ENCODE measurements at regions not wholly inside any gene's neighbourhood (a gene's known extent, or its start where the extent isn't known, plus 50 kb on each side); places are given as distances from the start of the nearest gene placed in this dataset.

DNA sequence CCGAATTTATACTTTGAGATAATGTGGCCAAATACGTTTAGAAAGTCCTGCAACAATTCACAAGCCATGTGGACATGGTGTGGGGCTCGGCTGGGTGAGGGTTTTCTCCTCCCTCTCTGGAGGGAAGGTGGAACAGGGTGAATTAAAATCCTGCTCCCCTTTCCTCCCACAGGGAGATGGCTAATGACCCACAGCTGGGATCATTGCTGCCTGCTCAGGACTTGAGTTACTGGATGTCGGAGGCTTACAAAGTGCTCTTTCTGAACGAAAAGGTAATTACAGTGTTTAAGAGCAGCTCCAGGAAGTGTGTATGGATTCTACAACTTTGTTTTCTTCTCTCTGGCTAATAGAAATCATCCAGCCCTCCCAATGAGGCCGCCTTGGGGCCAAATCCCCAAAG, 97.9 kb upstream of the ALKAL2 start:
- ATAC-seq (replicated peaks) (no peak), DNase-seq (no peak)
- peaks cover 0 to 4% of the 10 kb centered on the region in 2 donors for H3K9me3 Mint-ChIP-seq
- no peak overlapping the region for H3K27ac Mint-ChIP-seq
- no peaks in the 10 kb centered on the region for H3K27me3 Mint-ChIP-seq
- H3K36me3 Mint-ChIP-seq = no peaks in the 10 kb centered on the region
- peaks cover 0 to 6% of the 10 kb centered on the region in 2 donors for H3K4me1 Mint-ChIP-seq
- H3K4me3 Mint-ChIP-seq = no peak overlapping the region

DNA sequence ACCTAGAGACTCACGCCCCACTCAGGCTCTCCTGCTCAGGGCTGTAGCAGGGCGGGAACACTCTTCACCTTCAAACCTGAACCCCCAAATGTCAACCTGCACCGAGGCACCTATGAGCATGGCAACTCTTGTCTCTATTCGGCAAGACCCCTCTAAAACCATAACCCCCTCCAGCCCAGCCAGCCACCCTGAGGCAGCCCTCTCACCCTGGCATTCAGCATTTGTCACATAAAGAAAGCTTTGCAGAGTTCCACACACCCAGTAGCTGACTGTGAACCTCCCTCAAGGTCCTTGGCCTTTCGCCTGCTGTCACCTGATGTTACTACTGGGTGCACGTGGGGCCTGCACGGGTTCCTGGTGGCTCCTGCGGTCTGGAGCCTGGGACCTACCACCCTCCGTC, 97.2 kb upstream of the ALKAL2 start:
- H3K27me3 Mint-ChIP-seq = no peaks in the 10 kb centered on the region
- H3K4me3 Mint-ChIP-seq = no peak overlapping the region
- ATAC-seq (replicated peaks) = no peak
- peaks cover 0 to 4% of the 10 kb centered on the region in 2 donors for H3K9me3 Mint-ChIP-seq
- no peak overlapping the region for H3K27ac Mint-ChIP-seq
- no peaks in the 10 kb centered on the region for H3K36me3 Mint-ChIP-seq
- no peak for DNase-seq
- H3K4me1 Mint-ChIP-seq = peaks cover 0 to 6% of the 10 kb centered on the region in 2 donors

- Mint-ChIP-seq H3K36me3 (no peaks in the 10 kb centered on the region), H3K4me3 (no peak overlapping the region), H3K4me1 (peaks cover 0 to 6% of the 10 kb centered on the region in 2 donors), H3K9me3 (peaks cover 2 to 5% of the 10 kb centered on the region in 2 donors), H3K27ac (no peak overlapping the region), H3K27me3 (peaks cover 0 to 6% of the 10 kb centered on the region in 2 donors)
- peak; percentile 6 for DNase-seq
- peak; percentile 54 to 80 for ATAC-seq (replicated peaks)
These were observed 96.0 kb upstream of the ALKAL2 start for GRCh38 chr2:383888-384287.

DNA sequence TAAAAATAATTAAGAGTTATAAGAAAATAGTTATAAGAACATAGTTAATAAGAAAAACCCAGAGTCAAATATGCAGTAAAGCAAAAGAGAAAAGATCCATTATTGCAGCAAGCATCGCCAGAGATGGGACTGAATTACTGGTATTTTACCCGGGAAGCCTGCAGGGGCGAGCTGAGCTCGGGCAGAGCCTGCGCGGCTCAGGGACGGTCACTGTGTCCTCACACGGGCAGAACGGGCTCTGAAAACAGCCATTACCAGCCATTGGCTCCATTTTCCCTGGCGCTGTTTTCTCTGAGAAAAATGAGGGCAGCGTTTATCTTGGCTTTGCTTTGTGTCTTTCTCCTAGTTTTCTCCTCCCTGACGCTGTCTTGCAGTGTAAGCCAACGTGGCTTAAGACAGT, 95.3 kb upstream of the ALKAL2 start:
- Mint-ChIP-seq H3K4me3 (no peak overlapping the region), H3K27ac (no peak overlapping the region), H3K9me3 (peaks cover 4 to 7% of the 10 kb centered on the region in 2 donors), H3K27me3 (peaks cover 5 to 7% of the 10 kb centered on the region in 2 donors), H3K36me3 (no peaks in the 10 kb centered on the region), H3K4me1 (peaks cover 0 to 6% of the 10 kb centered on the region in 2 donors)
- DNase-seq (no peak), ATAC-seq (replicated peaks) (no peak)

DNA sequence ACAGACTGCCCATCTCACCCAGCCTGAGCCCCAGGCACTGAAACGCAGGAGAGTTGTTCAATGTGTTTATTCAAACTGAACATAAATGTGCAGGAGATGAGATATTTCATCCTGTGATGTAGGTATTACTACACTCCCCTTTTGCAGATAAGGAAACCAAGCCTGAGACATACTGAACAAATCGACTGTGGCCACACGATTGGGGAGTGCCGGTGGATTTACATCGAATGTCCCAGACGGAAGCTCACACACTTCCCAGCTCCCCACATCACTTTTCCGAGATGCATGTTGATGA, 94.8 kb upstream of the ALKAL2 start:
- peaks cover 0 to 6% of the 10 kb centered on the region in 2 donors for H3K4me1 Mint-ChIP-seq
- H3K27me3 Mint-ChIP-seq = peaks cover 10 to 12% of the 10 kb centered on the region in 2 donors
- H3K36me3 Mint-ChIP-seq = no peaks in the 10 kb centered on the region
- ATAC-seq (replicated peaks) = no peak
- DNase-seq = no peak
- H3K9me3 Mint-ChIP-seq = peaks cover 9 to 12% of the 10 kb centered on the region in 2 donors
- H3K4me3 Mint-ChIP-seq = no peak overlapping the region
- H3K27ac Mint-ChIP-seq = no peak overlapping the region

DNA sequence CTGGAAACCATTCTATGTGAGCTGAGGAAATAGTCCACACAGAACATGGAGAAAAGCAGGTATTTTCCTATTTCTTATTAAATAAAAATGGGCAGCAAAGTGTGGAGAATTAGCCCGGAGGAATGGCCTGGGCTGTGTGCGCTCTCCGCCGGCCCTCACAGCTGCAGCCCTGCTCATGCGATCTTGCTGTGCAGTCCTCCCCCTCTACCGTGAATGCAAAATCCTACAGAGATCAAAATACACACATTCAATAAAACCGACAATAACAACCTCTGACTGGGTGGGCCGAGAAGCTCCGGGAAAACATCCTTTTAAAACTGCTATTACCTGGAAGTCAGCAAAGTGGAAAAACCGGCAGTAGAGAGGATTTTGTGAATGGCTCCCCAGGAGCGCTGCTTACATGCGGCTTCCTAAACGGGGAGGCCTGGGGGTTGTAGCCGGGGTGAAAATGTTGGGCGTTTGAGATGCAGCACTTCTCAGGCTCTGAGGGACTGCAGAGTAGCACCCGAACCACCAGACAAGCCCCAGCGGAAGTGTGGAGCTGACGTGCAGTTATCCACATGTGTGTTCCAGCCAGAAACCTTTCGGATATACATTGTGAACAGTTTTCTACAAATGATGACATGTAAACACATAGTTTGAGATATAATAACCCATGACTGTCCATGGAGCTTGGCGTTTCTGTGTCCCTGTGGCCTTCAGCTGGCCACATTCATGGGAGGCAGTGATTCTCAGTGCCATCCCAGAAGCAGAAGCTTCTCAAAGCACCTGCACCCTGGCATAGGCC, 94.2 kb upstream of the ALKAL2 start:
- H3K4me1 Mint-ChIP-seq = peaks cover 0 to 6% of the 10 kb centered on the region in 2 donors
- H3K4me3 Mint-ChIP-seq = no peak overlapping the region
- no peak for DNase-seq
- H3K9me3 Mint-ChIP-seq = peaks cover 15 to 17% of the 10 kb centered on the region in 2 donors
- H3K36me3 Mint-ChIP-seq = no peaks in the 10 kb centered on the region
- no peak for ATAC-seq (replicated peaks)
- H3K27me3 Mint-ChIP-seq = peaks cover 11 to 17% of the 10 kb centered on the region in 2 donors
- no peak overlapping the region for H3K27ac Mint-ChIP-seq

DNA sequence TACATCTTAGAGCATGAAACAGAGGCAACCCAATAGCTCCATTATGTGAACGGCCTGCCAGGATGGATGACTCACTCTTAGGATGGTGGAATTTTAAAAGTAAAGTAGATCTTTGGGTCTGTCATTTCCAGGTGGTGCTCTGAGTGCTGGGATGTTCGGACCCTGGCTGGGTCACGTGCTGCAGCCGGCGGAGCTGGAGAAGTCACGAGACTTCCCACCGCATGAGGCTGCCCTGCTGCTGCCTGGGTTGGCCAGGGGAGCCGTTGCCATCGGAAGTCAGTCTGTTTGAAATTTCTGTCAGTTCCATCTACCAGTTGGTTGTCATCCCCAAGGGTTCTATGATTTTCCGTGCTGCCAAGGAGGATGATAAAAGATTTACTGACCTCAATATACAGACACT, 93.3 kb upstream of the ALKAL2 start:
- peaks cover 11 to 17% of the 10 kb centered on the region in 2 donors for H3K27me3 Mint-ChIP-seq
- DNase-seq (no peak), ATAC-seq (replicated peaks) (no peak)
- no peak overlapping the region for H3K4me3 Mint-ChIP-seq
- H3K9me3 Mint-ChIP-seq = peaks cover 15 to 17% of the 10 kb centered on the region in 2 donors
- no peak overlapping the region for H3K27ac Mint-ChIP-seq
- H3K4me1 Mint-ChIP-seq = peaks cover 0 to 6% of the 10 kb centered on the region in 2 donors
- H3K36me3 Mint-ChIP-seq = no peaks in the 10 kb centered on the region

- Mint-ChIP-seq H3K27me3 (peaks cover 11 to 17% of the 10 kb centered on the region in 2 donors), H3K27ac (no peak overlapping the region)
- DNase-seq = no peak
These were observed 92.9 kb upstream of the ALKAL2 start for GRCh38 chr2:380772-381171.

GRCh38 chr2:380221-380620, 92.3 kb upstream of the ALKAL2 start:
- H3K27ac Mint-ChIP-seq = no peak overlapping the region
- H3K4me1 Mint-ChIP-seq = peaks cover 0 to 6% of the 10 kb centered on the region in 2 donors
- no peaks in the 10 kb centered on the region for H3K36me3 Mint-ChIP-seq
- peaks cover 11 to 17% of the 10 kb centered on the region in 2 donors for H3K27me3 Mint-ChIP-seq
- DNase-seq (no peak), ATAC-seq (replicated peaks) (no peak)
- no peak overlapping the region for H3K4me3 Mint-ChIP-seq
- H3K9me3 Mint-ChIP-seq = peaks cover 15 to 17% of the 10 kb centered on the region in 2 donors

More at GRCh38 chr2:380772-381171, 92.9 kb upstream of the ALKAL2 start:
- Mint-ChIP-seq H3K4me1 (peaks cover 0 to 6% of the 10 kb centered on the region in 2 donors), H3K9me3 (peaks cover 15 to 17% of the 10 kb centered on the region in 2 donors), H3K36me3 (no peaks in the 10 kb centered on the region), H3K4me3 (no peak overlapping the region)
- ATAC-seq (replicated peaks) = no peak

DNA sequence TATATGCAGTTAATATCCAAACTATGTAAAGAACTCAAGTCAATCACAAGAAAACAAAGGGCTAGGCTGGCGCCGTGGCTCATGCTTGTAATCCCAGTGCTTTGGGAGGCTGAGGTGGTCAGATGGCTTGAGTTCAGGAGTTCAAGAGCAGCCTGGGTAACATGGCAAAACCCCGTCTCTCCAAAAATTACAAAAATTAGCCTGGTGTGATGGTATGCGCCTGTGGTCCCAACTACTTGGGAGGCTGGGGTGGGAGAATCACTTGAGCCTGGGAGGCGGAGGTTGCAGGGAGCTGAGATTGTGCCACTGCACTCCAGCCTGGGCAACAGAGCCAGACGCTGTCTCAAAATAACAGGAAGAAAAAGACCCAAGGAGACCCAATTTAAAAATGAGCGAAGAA, 91.9 kb upstream of the ALKAL2 start:
- H3K4me3 Mint-ChIP-seq = no peak overlapping the region
- H3K27me3 Mint-ChIP-seq = peaks cover 12 to 17% of the 10 kb centered on the region in 2 donors
- DNase-seq (no peak), ATAC-seq (replicated peaks) (no peak)
- peaks cover 15 to 17% of the 10 kb centered on the region in 2 donors for H3K9me3 Mint-ChIP-seq
- no peaks in the 10 kb centered on the region for H3K36me3 Mint-ChIP-seq
- H3K4me1 Mint-ChIP-seq = peaks cover 0 to 6% of the 10 kb centered on the region in 2 donors
- no peak overlapping the region for H3K27ac Mint-ChIP-seq

DNA sequence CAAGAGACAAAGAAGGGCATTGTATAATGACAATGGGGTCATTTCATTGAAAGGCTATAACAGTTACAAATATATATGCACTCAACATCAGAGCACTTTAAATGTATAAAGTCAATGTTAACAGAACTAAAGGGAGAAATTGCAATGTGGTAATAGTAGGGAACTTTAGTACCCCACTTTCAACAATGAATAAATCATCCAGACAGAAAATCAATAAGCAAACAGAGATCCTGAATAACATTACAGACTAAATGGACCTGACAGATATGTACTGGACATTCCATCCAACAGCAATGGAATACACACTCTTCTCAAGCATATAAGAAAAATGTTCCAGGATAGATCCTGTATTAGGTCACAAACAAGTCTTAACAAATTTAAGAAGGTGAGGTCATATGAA, 90.5 kb upstream of the ALKAL2 start:
- Mint-ChIP-seq H3K9me3 (peaks cover 15 to 17% of the 10 kb centered on the region in 2 donors), H3K4me3 (no peak overlapping the region), H3K36me3 (no peaks in the 10 kb centered on the region), H3K27ac (no peak overlapping the region), H3K27me3 (peaks cover 15 to 17% of the 10 kb centered on the region in 2 donors), H3K4me1 (no peaks in the 10 kb centered on the region)
- no peak for ATAC-seq (replicated peaks)
- no peak for DNase-seq

DNA sequence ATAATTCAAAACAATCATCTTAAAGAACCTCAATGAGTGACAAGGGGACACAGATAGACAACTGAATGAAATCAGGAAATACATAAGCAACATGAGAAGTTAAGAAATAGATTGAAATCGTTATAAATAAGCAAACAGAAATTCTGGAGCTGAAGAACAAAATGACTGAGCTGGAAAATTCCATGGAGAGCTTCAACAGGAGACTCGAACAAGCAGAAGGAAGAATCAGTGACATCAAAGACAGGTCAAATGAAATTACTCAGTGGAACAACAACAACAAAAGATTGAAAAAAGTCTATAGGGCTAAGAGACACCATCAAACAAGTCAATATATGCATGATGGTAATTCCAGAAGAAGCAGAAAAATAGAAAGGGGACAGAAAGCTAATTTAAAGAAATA, 89.5 kb upstream of the ALKAL2 start:
- Mint-ChIP-seq H3K27me3 (peaks cover 21 to 23% of the 10 kb centered on the region in 2 donors), H3K4me3 (no peak overlapping the region), H3K4me1 (no peaks in the 10 kb centered on the region), H3K9me3 (peaks cover 15 to 17% of the 10 kb centered on the region in 2 donors), H3K27ac (no peak overlapping the region), H3K36me3 (no peaks in the 10 kb centered on the region)
- DNase-seq (no peak), ATAC-seq (replicated peaks) (no peak)

DNA sequence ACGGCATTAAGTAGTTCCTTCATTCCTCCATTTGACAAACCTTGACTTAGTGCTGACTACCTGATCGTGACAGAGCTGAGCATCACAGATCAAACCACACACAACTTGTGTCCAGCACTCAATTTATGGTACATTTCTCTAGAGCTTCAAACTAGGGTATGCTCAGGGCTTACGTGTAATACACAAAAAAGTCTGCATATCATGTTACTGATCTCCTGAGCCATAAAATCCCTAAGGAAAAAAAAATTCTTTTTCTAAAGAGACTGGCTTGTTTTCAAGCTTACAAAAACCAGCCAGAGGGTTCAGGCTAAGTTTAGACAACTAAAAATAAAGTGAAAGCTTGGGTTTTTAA, 88.0 kb upstream of the ALKAL2 start:
- no peak for DNase-seq
- Mint-ChIP-seq H3K27me3 (peaks cover 23 to 26% of the 10 kb centered on the region in 2 donors), H3K9me3 (peaks cover 18 to 21% of the 10 kb centered on the region in 2 donors), H3K36me3 (no peaks in the 10 kb centered on the region), H3K27ac (no peak overlapping the region), H3K4me1 (no peaks in the 10 kb centered on the region), H3K4me3 (no peak overlapping the region)
- ATAC-seq (replicated peaks) = no peak

DNA sequence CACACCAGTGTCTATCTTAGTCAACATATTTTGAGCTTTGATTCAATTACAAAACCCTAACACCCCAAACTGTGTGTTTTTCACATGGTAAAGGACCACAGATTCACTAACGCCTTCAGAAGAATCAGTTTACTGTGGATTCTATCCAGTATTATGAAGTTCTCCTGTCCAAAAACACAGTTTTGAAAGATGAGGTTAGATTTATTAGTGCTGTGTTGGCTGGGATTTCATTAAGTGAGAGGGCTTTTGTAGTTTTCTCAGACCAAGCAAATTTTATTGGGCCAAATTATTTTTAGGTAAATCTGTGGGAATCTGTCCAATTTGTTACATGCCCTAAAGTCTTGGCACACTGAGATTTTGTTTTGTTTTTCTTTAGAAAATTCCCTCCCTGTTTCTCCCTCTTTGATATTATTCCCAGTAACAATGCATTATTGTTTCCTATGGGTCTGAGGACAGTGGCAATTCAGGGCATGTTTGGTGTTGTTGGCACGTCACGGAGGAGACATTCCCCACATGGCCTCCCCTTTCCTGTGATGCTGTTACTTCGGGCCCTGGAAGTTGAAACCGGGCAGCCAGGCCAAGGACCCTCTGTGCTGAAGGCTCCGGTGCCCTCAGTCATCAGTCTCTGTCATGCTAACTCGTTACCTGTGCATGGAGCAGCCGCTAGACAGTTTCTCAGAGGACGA, 87.5 kb upstream of the ALKAL2 start:
- peaks cover 23 to 26% of the 10 kb centered on the region in 2 donors for H3K27me3 Mint-ChIP-seq
- no peak overlapping the region for H3K27ac Mint-ChIP-seq
- H3K4me1 Mint-ChIP-seq = no peaks in the 10 kb centered on the region
- DNase-seq (no peak), ATAC-seq (replicated peaks) (no peak)
- no peak overlapping the region for H3K4me3 Mint-ChIP-seq
- H3K36me3 Mint-ChIP-seq = no peaks in the 10 kb centered on the region
- H3K9me3 Mint-ChIP-seq = peaks cover 20 to 26% of the 10 kb centered on the region in 2 donors

GRCh38 chr2:368386-368785, 80.5 kb upstream of the ALKAL2 start:
- H3K36me3 Mint-ChIP-seq = no peaks in the 10 kb centered on the region
- H3K4me1 Mint-ChIP-seq = no peaks in the 10 kb centered on the region
- H3K27ac Mint-ChIP-seq = no peak overlapping the region
- DNase-seq (no peak), ATAC-seq (replicated peaks) (no peak)
- H3K27me3 Mint-ChIP-seq = peaks cover 13 to 24% of the 10 kb centered on the region in 2 donors
- H3K9me3 Mint-ChIP-seq = peaks cover 7 to 16% of the 10 kb centered on the region in 2 donors
- H3K4me3 Mint-ChIP-seq = no peak overlapping the region
